ENCODE measurements at regions not wholly inside any gene's neighbourhood (a gene's known extent, or its start where the extent isn't known, plus 50 kb on each side); places are given as distances from the start of the nearest gene placed in this dataset.
"Not testable (repeated sequence)": the region's sequence is repeated elsewhere in the genome, so short reads cannot be mapped to it uniquely, and the experiment has no call there.

- DNase-seq: no peak
Measured at GRCh38 chrY:26638063-26638462, 1016.1 kb downstream of the CDY1 start.

- DNase-seq: not testable (repeated sequence)
Measured at GRCh38 chrY:26645856-26646255, 1023.9 kb downstream of the CDY1 start.

GRCh38 chrY:26648240-26648639, 1026.3 kb downstream of the CDY1 start:
- not testable (repeated sequence) for DNase-seq

- DNase-seq: not testable (repeated sequence)
Measured at GRCh38 chrY:26664245-26664644, 1042.3 kb downstream of the CDY1 start.

- DNase-seq: not testable (repeated sequence)
Measured at GRCh38 chrY:26666691-26667090, 1044.8 kb downstream of the CDY1 start.

- not testable (repeated sequence) for DNase-seq
Measured at GRCh38 chrY:26669243-26669642, 1047.3 kb downstream of the CDY1 start.

- DNase-seq: peak; percentile 6
Measured at GRCh38 chrY:26670360-26670871, 1048.5 kb downstream of the CDY1 start.

- DNase-seq: peak; percentile 24
Measured at GRCh38 chrY:26670881-26671879, 1049.3 kb downstream of the CDY1 start.

Data from fibroblast of skin of scalp (primary cell).